ENCODE measurements at regions not wholly inside any gene's neighbourhood (a gene's known extent, or its start where the extent isn't known, plus 50 kb on each side); places are given as distances from the start of the nearest gene placed in this dataset.

DNA sequence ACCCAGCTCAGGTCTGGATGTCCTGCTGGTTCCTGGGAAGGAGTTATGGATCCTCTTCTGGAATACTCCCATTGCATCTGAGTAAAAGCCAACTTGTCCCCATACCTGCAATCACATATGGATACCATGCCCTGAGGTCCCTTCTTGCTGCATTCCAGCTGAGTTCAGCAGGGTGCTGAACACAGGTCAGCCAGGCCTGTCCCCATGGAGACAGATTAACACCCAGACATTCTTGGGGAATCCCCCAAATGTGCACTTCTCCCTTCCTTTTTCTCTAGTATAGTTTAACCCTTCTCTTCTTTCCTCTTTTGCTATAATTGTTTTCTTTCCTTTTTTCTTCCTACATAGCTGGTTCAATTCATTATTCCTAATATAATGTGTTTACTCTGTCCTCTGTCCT, 799.6 kb upstream of the HS6ST1 start:
- no peak for DNase-seq

GRCh38 chr2:129129087-129129486, 810.4 kb upstream of the HS6ST1 start:
- no peak for DNase-seq

- no peak for DNase-seq
These were observed 815.3 kb upstream of the HS6ST1 start for GRCh38 chr2:129133692-129134641.

- DNase-seq: no peak
These were observed 816.3 kb upstream of the HS6ST1 start for GRCh38 chr2:129135017-129135416.

- no peak for DNase-seq
These were observed 820.7 kb upstream of the HS6ST1 start for GRCh38 chr2:129139380-129139779.

GRCh38 chr2:129142465-129142864, 823.8 kb upstream of the HS6ST1 start:
- DNase-seq: peak; percentile 30

GRCh38 chr2:129144082-129144791, 825.6 kb upstream of the HS6ST1 start:
- no peak for DNase-seq

DNA sequence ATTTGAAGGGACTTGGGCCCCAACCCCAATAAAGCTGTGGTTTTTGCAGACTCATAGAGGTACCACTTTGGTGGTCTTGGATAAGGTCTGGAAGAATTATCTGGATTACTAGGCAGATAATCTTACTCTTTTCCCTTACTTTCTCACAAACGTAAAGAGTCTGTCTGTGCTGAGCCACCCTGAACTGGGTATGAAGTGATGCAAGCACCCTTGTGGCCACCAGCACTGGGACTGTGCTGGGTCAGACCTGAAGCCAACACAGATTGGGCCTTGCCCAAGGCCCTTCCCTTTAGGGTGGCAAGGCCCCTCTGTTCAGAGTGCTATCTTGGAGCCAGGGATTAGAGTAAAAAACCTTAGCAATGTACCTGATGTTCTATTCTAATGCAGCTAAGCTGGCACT, 827.0 kb upstream of the RAB6C start:
- no peak for DNase-seq

GRCh38 chr2:129160879-129161278, 818.6 kb upstream of the RAB6C start:
- no peak for DNase-seq

DNA sequence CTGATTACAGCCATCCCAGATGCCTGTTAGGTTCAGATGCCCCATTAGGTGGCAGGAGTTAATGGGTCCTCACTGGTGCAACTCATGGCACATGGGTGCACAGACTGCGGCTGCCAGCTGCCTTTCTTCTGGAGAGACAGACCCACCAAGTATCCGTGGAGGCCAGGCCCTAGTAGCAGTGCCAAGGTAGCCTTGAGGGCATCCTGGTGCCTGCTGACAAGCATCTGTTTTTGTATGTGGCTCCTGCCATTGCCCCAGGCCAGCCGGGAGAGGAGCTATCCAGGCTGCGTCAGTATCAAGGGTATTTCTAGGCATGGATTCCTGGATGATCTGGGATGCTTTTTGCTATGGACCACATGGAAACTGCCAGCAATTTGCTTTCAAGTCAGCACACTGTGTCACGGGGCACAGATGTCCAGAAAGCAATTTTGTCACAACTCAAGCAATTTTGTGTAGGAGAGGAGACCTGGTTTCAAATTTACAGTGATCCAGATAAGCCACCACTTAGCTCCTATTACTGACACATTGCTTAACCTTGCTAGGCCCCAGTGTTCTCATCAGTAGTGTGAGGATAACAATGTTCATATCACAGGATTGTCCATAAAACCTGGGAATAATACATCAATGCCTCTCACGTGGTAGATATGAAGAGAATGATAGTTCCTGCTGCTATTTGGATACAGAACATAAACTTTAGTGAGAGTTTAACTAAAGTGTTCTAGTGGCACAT, 815.1 kb upstream of the RAB6C start:
- no peak for DNase-seq

DNA sequence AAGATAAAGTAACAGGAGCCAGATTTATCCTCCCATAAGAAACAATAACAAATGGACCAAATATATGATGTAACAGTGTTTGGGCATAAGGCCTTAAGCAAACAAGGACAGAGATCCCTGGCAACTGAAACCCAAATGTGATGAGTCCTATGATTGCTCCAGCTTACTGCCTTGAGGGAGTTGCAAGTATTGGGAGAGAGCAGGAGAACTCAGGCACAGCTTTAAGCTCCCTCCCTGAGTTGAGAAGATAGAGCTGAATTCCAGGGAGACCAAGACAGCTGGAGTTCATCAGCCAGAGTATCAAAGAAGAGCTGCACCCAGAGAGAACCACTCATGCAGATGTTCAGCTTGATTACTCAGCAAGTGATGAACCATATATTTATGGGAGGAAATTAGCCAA, 814.5 kb upstream of the RAB6C start:
- DNase-seq: no peak

GRCh38 chr2:129167456-129167855, 812.0 kb upstream of the RAB6C start:
- no peak for DNase-seq

DNA sequence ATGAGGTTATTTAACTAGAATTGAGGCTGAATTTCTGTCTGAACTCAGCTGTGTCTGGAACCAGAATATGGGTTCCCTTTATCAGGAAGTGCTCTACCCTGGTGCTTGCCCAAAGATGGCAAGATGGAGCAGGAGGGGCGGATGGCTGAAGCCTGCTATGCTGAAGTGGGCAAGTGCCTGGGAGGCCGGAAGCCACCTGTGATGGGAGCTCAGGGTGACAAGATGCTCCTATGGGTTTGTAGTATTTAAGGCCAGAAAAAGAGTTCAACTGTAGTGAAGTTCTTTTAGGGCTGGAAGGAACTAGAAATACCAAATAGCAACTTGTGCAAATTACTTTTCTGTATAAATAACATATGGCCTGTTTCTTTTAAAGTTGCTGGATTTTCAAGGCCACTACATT, 808.9 kb upstream of the RAB6C start:
- no peak for DNase-seq

GRCh38 chr2:129174143-129174542, 805.3 kb upstream of the RAB6C start:
- no peak for DNase-seq

DNA sequence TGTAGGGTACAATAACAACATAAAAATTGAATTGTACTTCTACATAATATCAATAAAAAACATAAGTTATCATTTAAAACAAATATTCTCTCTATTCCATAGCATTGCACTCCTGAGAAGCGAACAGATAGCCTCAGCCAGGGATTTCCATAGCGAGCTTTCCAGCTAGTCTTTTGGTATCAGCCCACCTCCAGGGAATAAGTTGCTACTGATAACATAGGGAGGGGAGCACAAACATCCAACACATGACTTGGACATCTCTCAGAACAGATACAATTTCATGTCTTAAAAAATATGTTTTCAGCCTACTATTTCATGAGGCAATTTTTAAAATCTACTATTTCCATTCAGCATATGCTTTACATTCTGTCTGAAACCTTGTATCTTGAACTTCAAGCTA, 804.4 kb upstream of the RAB6C start:
- DNase-seq: no peak

GRCh38 chr2:129176375-129176774, 803.1 kb upstream of the RAB6C start:
- no peak for DNase-seq

- DNase-seq: no peak
These were observed 801.1 kb upstream of the RAB6C start for GRCh38 chr2:129178356-129178755.

- no peak for DNase-seq
These were observed 800.3 kb upstream of the RAB6C start for GRCh38 chr2:129179199-129179598.

DNA sequence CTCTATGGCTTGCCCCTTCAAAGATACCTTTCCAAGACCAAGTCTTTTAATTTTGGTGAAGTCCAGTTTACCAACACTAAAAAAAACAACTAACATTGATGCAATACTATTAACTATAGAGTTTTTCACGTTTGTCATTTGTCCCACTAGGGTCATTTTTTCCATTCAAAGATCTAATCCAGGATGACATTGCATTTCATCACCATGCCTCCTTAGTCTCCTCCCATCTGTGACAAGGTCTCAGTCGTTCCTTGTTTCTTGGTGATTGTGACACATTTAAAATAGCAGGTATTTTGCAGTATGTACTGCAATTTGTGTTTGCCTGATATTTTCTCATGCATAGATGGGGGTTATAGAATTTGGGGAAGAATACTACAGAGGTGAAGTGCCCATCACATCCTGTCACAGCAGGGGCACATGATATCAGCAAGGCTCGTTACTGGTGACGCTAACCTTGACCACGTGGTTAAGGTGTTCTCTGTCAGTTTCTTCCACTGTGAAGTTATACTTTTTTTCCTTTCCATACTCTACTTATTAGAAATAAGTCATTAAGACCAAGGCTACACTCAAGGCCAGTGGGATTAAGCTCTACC, 799.2 kb upstream of the RAB6C start:
- no peak for DNase-seq

- DNase-seq: no peak
These were observed 798.0 kb upstream of the RAB6C start for GRCh38 chr2:129181433-129181832.

DNA sequence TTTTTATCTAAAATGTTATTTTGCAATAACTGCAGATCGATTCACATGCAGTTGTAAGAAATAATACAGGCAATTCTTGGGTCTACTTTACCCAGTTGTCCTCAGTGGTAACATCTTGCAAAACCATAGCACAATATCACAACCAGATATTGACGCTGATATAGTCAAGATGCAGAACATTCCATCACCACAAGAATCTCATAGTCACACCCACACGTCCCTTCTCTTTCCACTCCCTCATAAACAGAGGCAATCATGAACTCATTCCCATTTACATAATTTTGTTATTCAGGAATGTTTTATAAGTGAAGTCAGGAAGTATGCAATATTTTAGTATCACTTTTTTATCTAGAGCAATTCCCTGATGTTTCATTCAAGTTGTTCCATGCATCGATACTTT, 797.5 kb upstream of the RAB6C start:
- no peak for DNase-seq

- DNase-seq: no peak
These were observed 792.1 kb upstream of the RAB6C start for GRCh38 chr2:129187343-129187742.

DNA sequence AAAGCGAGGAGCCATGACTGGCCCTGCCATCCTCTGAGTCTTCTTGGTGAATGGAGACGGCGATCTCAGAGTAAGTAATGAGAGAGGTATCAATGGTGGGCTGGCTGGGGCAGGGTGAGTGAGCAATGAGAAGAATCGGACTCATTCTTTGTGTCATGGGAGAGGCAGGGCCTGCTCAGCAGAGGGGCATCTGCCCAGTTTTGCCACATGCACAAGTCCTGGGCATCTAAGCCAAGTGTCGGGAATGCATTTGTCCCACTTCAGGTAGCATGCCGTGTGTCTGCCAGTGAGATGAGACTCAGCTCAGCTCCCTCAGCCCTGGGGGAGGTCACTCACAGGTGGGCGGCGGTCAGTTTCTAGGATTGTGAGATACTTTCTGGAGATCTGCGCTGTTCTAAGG, 791.0 kb upstream of the RAB6C start:
- no peak for DNase-seq

Measured in left hindlimb (tissue), 1 donor.